ENCODE measurements at regions not wholly inside any gene's neighbourhood (a gene's known extent, or its start where the extent isn't known, plus 50 kb on each side); places are given as distances from the start of the nearest gene placed in this dataset.
A peak's percentile ranks its signal among the peaks of the same experiment; 100 is the strongest.

DNA sequence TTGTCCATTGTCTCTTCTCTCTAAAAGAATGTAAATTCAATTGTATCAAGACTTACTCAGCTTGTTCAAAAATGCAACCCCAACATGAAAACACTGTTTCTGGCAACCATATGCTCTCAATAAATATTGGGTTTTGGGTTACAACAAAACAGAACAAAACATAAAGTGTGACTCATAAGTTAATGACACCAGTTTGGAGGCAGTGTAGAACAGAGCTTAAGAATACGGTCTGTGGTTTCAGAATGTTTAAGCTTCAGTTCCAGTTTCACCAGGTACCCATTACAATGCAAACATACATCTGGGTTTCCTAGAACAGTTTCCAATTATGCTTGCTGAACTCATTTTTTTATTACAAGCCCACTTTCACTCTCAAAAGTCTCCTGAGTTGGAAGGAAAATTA, 285.8 kb upstream of the PCDH9 start:
- Histone ChIP-seq H2AFZ (ENCODE audit: control insufficient read depth, low read depth, low read length) (no peak overlapping the region), H3K36me3 (ENCODE audit: control insufficient read depth in 2 of 2, insufficient read depth in 2 of 2, low read length in 1 of 2) (no peaks in the 10 kb centered on the region), H3K9ac (ENCODE audit: control insufficient read depth, insufficient read depth, low read length) (no peak overlapping the region), H3K27ac (ENCODE audit: control insufficient read depth, insufficient read depth) (no peak overlapping the region), H3K9me3 (replicated peaks; ENCODE audit: control insufficient read depth, insufficient read depth, low read length) (no peaks in the 10 kb centered on the region; the same call in 2 of the 3 replicates), H3K4me2 (ENCODE audit: control insufficient read depth, insufficient read depth) (no peak overlapping the region), H3K4me1 (ENCODE audit: control insufficient read depth, insufficient read depth, low read length) (no peaks in the 10 kb centered on the region), H3K27me3 (replicated peaks in 1 of 2; ENCODE audit: control insufficient read depth in 2 of 2, insufficient read depth in 2 of 2, low read length in 1 of 2) (no peaks in the 10 kb centered on the region), H3K4me3 (no peak overlapping the region), H3K79me2 (ENCODE audit: control insufficient read depth, insufficient read depth, low read length) (no peaks in the 10 kb centered on the region), H4K20me1 (ENCODE audit: control insufficient read depth, insufficient read depth) (no peaks in the 10 kb centered on the region)
- ChIA-PET SMC1A (ENCODE audit: uncharacterized antibody, unreplicated experiment) (interaction anchor here (1.1 kb wide), 1 partner anchor 223 kb away, joined by 3 read pairs; no protein-coding TSS in a partner anchor), RAD21 (ENCODE audit: unreplicated experiment) (no interaction called here), POLR2A (no interaction called here), CTCF (no interaction called here)
- DNase-seq (ENCODE audit: low read depth, low spot score) (no peak), FAIRE-seq (no peak), ATAC-seq (peak; percentile 97)
- WGBS (ENCODE audit: insufficient coverage, insufficient replicate concordance, low lambda C conversion rate, missing lambda C conversion rate), result 33% methylated on average over 1 of the region's 1 CpG
- intact Hi-C loops (cut with micrococcal nuclease; ENCODE audit: unreplicated experiment) (no loop called here), in situ Hi-C loops (cut with MboI) (no loop called here)
- no TSS peak for BruUV-seq (replicated peaks)
- TF ChIP-seq EGR1 (IDR thresholded peaks at IDR 0.05; ENCODE audit: borderline replicate concordance in 1 of 2, low read depth in 2 of 2, low read length in 2 of 2), result no peak
- peak; percentile 52; the same call in 1 of the 2 replicates for TF ChIP-seq DPF2 (IDR thresholded peaks at IDR 0.05)
- TF ChIP-seq SMC3 (IDR thresholded peaks at IDR 0.05; ENCODE audit: borderline replicate concordance, low read length), result no peak
- TF ChIP-seq TCF7 (IDR thresholded peaks at IDR 0.05; ENCODE audit: borderline replicate concordance), result no peak
- no peak for TF ChIP-seq HDAC6 (IDR thresholded peaks at IDR 0.05; ENCODE audit: unreplicated experiment)
- TF ChIP-seq NBN (IDR thresholded peaks at IDR 0.05), result no peak
- TF ChIP-seq, protein P1, sequence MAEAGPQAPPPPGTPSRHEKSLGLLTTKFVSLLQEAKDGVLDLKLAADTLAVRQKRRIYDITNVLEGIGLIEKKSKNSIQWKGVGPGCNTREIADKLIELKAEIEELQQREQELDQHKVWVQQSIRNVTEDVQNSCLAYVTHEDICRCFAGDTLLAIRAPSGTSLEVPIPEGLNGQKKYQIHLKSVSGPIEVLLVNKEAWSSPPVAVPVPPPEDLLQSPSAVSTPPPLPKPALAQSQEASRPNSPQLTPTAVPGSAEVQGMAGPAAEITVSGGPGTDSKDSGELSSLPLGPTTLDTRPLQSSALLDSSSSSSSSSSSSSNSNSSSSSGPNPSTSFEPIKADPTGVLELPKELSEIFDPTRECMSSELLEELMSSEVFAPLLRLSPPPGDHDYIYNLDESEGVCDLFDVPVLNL (IDR thresholded peaks at IDR 0.05; ENCODE audit: low read depth, low read length), result no peak
- TF ChIP-seq, protein P2, sequence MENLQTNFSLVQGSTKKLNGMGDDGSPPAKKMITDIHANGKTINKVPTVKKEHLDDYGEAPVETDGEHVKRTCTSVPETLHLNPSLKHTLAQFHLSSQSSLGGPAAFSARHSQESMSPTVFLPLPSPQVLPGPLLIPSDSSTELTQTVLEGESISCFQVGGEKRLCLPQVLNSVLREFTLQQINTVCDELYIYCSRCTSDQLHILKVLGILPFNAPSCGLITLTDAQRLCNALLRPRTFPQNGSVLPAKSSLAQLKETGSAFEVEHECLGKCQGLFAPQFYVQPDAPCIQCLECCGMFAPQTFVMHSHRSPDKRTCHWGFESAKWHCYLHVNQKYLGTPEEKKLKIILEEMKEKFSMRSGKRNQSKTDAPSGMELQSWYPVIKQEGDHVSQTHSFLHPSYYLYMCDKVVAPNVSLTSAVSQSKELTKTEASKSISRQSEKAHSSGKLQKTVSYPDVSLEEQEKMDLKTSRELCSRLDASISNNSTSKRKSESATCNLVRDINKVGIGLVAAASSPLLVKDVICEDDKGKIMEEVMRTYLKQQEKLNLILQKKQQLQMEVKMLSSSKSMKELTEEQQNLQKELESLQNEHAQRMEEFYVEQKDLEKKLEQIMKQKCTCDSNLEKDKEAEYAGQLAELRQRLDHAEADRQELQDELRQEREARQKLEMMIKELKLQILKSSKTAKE (IDR thresholded peaks at IDR 0.05; ENCODE audit: low read depth, poor library complexity, severe bottlenecking), result no peak
- TF ChIP-seq, protein P3, sequence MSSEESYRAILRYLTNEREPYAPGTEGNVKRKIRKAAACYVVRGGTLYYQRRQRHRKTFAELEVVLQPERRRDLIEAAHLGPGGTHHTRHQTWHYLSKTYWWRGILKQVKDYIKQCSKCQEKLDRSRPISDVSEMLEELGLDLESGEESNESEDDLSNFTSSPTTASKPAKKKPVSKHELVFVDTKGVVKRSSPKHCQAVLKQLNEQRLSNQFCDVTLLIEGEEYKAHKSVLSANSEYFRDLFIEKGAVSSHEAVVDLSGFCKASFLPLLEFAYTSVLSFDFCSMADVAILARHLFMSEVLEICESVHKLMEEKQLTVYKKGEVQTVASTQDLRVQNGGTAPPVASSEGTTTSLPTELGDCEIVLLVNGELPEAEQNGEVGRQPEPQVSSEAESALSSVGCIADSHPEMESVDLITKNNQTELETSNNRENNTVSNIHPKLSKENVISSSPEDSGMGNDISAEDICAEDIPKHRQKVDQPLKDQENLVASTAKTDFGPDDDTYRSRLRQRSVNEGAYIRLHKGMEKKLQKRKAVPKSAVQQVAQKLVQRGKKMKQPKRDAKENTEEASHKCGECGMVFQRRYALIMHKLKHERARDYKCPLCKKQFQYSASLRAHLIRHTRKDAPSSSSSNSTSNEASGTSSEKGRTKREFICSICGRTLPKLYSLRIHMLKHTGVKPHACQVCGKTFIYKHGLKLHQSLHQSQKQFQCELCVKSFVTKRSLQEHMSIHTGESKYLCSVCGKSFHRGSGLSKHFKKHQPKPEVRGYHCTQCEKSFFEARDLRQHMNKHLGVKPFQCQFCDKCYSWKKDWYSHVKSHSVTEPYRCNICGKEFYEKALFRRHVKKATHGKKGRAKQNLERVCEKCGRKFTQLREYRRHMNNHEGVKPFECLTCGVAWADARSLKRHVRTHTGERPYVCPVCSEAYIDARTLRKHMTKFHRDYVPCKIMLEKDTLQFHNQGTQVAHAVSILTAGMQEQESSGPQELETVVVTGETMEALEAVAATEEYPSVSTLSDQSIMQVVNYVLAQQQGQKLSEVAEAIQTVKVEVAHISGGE (CRISPR knock-in tag; IDR thresholded peaks at IDR 0.05), result no peak
- no peak for TF ChIP-seq TCF12 (IDR thresholded peaks at IDR 0.05; ENCODE audit: low read depth, low read length)
- TF ChIP-seq, protein P4, sequence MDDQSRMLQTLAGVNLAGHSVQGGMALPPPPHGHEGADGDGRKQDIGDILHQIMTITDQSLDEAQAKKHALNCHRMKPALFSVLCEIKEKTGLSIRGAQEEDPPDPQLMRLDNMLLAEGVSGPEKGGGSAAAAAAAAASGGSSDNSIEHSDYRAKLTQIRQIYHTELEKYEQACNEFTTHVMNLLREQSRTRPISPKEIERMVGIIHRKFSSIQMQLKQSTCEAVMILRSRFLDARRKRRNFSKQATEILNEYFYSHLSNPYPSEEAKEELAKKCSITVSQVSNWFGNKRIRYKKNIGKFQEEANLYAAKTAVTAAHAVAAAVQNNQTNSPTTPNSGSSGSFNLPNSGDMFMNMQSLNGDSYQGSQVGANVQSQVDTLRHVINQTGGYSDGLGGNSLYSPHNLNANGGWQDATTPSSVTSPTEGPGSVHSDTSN (IDR thresholded peaks at IDR 0.05; ENCODE audit: insufficient replicate concordance, low read depth, low read length), result no peak
- TF ChIP-seq RB1 (IDR thresholded peaks at IDR 0.05; ENCODE audit: borderline replicate concordance), result no peak
- no peak for TF ChIP-seq NR2F1 (conservative IDR thresholded peaks at IDR 0.05)
- no peak for TF ChIP-seq RFX5 (IDR thresholded peaks at IDR 0.05; ENCODE audit: low read depth, low read length)
- TF ChIP-seq SRF (IDR thresholded peaks at IDR 0.05; ENCODE audit: low read depth in 2 of 2, low read length in 2 of 2), result no peak
- TF ChIP-seq, protein P5, sequence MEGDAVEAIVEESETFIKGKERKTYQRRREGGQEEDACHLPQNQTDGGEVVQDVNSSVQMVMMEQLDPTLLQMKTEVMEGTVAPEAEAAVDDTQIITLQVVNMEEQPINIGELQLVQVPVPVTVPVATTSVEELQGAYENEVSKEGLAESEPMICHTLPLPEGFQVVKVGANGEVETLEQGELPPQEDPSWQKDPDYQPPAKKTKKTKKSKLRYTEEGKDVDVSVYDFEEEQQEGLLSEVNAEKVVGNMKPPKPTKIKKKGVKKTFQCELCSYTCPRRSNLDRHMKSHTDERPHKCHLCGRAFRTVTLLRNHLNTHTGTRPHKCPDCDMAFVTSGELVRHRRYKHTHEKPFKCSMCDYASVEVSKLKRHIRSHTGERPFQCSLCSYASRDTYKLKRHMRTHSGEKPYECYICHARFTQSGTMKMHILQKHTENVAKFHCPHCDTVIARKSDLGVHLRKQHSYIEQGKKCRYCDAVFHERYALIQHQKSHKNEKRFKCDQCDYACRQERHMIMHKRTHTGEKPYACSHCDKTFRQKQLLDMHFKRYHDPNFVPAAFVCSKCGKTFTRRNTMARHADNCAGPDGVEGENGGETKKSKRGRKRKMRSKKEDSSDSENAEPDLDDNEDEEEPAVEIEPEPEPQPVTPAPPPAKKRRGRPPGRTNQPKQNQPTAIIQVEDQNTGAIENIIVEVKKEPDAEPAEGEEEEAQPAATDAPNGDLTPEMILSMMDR (IDR thresholded peaks at IDR 0.05 in 2 of 3, conservative IDR thresholded peaks at IDR 0.05 in 1 of 3; ENCODE audit: control insufficient read depth in 2 of 3, extremely low read depth in 1 of 3, insufficient read depth in 1 of 3, low read depth in 3 of 3, low read length in 3 of 3), result no peak
